ENCODE measurements at regions not wholly inside any gene's neighbourhood (a gene's known extent, or its start where the extent isn't known, plus 50 kb on each side); places are given as distances from the start of the nearest gene placed in this dataset.
"Not testable (repeated sequence)": the region's sequence is repeated elsewhere in the genome, so short reads cannot be mapped to it uniquely, and the experiment has no call there.

DNA sequence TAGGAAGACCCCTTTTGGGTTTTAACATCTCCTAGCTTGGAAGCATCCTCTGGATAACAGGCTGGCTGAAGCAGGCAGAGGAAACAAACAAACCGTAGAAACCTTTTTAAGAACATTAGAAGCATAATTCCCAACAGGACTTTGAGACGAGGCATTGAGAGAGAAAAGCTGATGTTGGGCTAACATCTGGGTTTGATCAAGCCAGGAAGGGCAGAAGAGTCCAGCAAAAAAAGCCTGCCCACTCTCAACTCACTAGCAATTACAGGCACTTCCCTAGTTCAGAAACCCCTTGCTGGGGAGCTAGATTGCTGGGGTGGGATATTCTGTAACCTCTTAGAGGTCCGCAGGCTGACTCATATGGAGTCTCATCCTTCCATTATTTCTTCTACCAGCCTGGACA is 75.4 kb upstream of the CTNNA1 start:
- no peak overlapping the region for H3K4me3 ChIP-seq (ENCODE audit: low read length)
- no peak for TF ChIP-seq CTCF (conservative IDR thresholded peaks at IDR 0.05; ENCODE audit: low read length)
- no peak for DNase-seq (ENCODE audit: low read depth)

DNA sequence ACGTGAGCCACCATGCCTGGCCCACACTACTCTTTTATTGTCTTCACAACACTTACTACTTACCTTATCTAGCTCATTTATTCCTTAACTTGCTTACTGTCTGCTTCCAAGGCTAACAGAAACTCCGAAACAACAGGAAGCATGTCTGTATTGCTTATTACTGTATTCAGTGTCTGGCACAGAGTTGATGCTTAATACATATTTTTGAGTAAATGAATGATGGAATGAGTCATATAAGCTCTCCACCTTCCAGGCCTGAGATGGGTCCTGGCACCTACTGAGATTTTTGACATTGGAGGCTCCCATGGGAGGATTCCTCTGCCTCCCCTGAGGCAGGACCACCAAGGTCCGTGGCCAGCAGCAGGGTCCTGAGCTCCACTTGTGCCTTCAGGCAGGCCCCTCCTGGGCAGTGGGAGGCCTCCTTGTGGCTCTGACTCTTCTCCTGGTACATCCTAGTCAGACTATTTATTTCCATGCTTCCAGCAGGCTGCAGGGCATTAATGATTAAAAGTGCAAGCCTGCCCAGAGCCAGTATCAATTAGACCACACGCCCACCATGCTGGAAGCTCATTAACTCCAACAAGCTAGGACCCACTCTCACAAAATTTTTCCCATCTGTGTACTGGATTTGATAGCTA is 76.5 kb upstream of the CTNNA1 start:
- no peak overlapping the region for H3K4me3 ChIP-seq (ENCODE audit: low read length)
- no peak for DNase-seq (ENCODE audit: low read depth)
- TF ChIP-seq CTCF (conservative IDR thresholded peaks at IDR 0.05; ENCODE audit: low read length), result no peak

GRCh38 chr5:138676002-138676401 is 77.2 kb upstream of the CTNNA1 start:
- no peak for TF ChIP-seq CTCF (conservative IDR thresholded peaks at IDR 0.05; ENCODE audit: low read length)
- DNase-seq (ENCODE audit: low read depth), result no peak
- no peak overlapping the region for H3K4me3 ChIP-seq (ENCODE audit: low read length)

DNA sequence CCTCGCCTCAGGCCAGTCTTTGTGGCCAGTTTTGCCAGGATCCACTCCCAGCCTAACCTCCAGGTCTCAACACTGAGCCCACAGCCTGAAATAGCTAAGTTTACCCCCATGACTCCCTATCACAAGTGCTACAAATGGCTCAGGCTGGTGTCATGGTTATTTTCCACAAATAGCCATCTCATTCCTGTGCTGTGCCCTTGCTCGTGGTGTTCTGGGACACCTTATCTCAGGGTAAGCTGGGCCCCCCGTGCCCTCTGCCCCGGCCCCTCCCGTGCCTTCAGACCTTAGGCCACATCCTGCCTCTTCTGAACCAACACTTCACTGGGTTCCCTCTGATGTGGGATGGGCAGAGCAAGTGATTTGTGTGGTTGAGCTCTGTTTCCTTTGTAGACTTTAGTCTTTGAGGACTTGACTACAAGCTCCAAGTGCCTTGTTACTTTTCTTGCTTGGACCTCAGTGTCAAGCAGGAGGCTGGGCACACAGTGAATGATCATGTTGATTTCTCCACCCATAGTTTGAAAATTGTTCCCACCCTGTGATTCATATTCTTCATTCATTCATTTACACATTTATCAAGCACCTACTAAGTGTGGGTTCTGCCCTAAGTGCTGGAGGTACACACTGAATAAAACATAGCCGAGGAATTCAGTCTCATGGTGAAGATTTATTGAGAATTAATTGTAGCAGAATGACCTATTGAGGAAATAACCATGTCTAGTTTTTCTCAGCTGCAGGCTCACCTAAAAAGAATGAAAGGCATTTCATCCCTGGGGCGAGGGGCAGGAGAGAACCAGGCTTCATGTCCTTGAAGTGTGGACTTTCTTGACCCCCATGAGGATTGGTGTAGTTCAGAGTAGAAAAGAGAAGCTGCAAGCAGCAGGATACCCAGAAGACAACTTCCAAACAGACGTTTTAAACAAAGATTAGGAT is 84.5 kb upstream of the CTNNA1 start:
- no peak for TF ChIP-seq CTCF (conservative IDR thresholded peaks at IDR 0.05; ENCODE audit: low read length)
- H3K4me3 ChIP-seq (ENCODE audit: low read length), result no peak overlapping the region
- DNase-seq (ENCODE audit: low read depth), result no peak

DNA sequence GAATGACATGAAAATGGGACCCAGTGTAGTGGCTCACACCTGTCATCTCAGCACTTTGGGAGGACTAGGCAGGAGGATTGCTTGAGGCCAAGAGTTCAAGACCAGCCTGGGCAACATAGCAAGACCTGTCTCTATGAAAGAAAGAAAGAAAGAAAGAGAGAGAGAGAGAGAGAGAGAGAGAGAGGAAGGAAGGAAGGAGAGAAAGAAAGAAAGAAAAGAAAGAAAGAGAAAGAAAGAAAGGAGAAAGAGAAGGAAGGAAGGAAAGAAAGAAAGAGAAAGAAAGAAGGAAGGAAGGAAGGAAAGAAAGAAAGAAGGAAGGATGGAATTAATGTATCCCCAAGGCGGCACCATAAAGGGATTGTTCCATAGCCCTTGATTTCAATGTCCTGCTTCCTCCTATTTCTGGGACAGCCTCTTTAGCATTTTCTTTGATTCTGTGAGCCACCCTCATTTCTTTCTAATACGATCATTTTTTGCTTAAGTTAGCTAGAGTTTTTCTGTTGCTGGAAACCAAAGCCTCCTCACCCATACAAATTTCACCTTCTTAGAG is 85.4 kb upstream of the CTNNA1 start:
- not testable (repeated sequence) for H3K4me3 ChIP-seq (ENCODE audit: low read length); DNase-seq (ENCODE audit: low read depth)

DNA sequence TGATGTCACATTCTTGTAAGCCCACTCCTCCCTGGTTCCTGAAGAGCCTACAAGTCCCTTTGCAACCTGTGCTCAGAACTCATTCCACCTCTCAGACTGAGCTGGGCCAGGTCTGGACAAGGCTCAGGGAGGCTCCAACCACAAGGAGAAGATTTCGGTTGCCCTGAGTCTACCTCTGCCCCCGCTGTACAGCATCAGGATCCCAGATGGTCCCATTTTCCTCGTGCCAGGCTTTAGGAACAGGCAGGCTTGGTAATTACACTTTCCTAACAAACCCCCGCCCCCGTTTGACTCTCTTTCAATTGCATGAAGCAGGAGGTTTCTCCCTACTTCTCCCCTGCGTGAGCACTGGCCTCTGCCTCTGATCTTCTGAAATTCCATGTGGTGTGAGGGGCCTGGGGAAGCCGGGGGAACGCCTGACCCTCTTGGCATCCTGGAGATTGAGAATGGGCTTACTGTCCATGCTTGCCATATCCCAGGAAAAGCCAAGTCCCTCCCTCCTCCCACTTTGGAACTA is 86.9 kb upstream of the CTNNA1 start:
- no peak for DNase-seq (ENCODE audit: low read depth)
- TF ChIP-seq CTCF (conservative IDR thresholded peaks at IDR 0.05; ENCODE audit: low read length), result no peak
- no peak overlapping the region for H3K4me3 ChIP-seq (ENCODE audit: low read length)

DNA sequence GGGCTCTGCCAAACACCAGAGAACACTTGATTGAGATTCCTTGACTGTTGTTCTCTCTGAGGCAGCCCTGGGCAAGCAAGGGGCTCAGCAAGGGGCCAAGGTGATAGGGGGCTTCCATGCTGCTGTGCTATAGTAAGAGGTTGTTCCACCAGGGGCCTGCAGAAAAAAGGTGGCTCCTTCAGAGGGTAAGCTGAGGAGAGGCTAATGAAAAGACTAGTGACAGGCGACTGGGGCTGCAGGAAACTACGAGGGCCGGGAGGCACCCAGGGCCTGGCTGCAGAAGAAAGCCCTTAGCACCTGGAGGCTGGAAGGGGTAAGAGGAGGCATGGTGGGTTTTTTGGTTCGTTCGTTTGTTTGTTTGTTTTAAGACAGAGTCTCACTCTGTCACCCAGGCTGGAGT is 88.0 kb upstream of the CTNNA1 start:
- TF ChIP-seq CTCF (conservative IDR thresholded peaks at IDR 0.05; ENCODE audit: low read length), result no peak
- no peak for DNase-seq (ENCODE audit: low read depth)
- no peak overlapping the region for H3K4me3 ChIP-seq (ENCODE audit: low read length)

Data from AG10803 (cell line).